Fibroblast of pulmonary artery (primary cell): ENCODE measurements at regions not wholly inside any gene's neighbourhood (a gene's known extent, or its start where the extent isn't known, plus 50 kb on each side); places are given as distances from the start of the nearest gene placed in this dataset.

ENCODE experiments used
- DNase-seq: peaks from one replicate; pipeline ENCODE4 v3.0.0-alpha.2; 2010; ENCODE audit warnings: low read depth
- H3K4me3 ChIP-seq: replicated peaks from 2 replicates; pipeline ENCODE4 v1.5.1; 2011; ENCODE audit warnings: low read depth, mild to moderate bottlenecking, control low read depth, low read length, moderate library complexity
- CTCF ChIP-seq: IDR thresholded peaks from 2 replicates; pipeline ENCODE4 v1.5.1; 2011; ENCODE audit warnings: mild to moderate bottlenecking, control low read depth, low read length, inconsistent platforms; ENCODE audit errors: missing control alignments

GRCh38 chr1:4546911-4547310 is 107.5 kb upstream of the AJAP1 start:
- no peak for TF ChIP-seq CTCF
- no peak for DNase-seq
- no peak overlapping the region for H3K4me3 ChIP-seq

- no peak for TF ChIP-seq CTCF
- DNase-seq, result no peak
- no peak overlapping the region for H3K4me3 ChIP-seq
Observed at GRCh38 chr1:4549930-4550329, 104.5 kb upstream of the AJAP1 start.

DNA sequence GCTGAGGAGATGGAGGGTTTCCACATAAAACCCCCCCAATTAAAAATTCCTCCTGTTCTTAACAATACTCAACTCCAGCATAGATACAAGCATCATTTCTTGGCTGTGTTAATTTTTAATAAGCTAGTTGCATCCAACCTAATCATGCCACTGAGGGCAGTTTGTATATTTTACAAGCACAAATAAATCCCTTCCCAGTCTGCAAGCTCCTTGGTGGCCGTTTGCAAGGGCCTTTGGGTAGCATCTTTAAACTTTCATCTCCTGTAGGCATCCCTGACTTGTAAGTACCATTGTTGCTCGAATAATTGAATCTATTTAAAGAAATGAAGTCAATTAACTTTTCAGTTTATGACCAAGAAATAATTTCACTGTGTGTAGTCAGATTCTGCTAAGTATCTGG is 103.5 kb upstream of the AJAP1 start:
- no peak for DNase-seq
- no peak for TF ChIP-seq CTCF
- no peak overlapping the region for H3K4me3 ChIP-seq

DNA sequence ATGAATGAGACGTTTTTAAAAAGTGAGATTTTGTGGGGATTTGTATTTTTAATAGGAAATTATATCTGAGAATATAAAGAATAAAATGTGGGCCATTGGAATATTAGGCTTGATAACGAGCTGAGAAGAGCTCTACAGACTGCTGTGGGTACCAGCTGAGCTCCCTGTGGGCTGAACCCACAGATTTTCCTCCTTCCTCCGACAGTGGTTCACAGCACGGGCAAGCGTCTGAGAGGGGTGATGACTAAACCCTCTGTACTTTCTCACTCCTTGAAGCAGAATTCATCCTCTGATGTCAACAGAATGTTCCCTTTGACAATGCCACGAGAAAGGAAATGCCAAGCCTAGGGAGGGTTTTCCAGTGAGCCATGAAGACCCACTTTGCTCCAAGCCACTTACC is 102.7 kb upstream of the AJAP1 start:
- TF ChIP-seq CTCF, result no peak
- no peak for DNase-seq
- H3K4me3 ChIP-seq, result no peak overlapping the region

DNA sequence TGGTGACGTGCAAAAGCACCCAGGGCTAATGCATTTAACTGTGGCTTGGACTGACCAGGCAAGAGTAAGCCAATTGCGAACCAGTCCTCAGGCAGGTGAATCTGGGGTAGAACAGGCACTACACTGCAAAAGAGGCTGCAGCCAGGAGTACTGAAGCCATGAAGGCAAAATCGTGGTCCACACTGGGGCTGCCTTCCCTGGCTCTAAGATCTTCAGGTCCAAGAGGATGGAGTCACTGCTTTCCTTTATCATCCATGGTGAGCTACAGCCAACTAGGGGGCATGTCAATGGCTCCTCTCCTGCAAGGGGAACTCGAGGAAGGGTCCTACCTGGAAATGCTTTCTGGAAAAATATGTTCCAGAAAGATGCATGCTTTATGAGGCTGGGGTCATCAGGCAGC is 100.6 kb upstream of the AJAP1 start:
- DNase-seq, result no peak
- no peak for TF ChIP-seq CTCF
- H3K4me3 ChIP-seq, result no peak overlapping the region

- H3K4me3 ChIP-seq, result no peak overlapping the region
- no peak for DNase-seq
- TF ChIP-seq CTCF, result no peak
Observed at GRCh38 chr1:4554271-4554865, 100.0 kb upstream of the AJAP1 start.

DNA sequence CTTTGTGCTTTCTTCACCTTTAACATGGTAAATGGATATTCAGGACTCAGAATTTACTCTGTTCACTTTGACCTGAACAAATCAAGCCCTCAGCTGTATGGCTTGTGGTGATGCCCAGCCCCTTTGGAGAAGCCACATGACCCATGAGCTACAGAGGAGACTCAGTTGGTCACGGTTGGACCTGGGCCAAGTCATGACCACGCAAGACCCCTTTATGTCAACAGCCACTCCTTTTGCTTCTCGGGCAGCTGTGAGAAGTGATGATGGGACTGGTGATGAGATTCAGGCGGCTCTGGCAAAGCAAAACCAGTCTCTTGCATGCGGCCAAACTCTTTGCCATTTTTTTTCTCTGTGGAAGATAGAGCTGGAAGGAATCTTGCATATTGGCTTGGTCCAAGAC is 96.5 kb upstream of the AJAP1 start:
- no peak for TF ChIP-seq CTCF
- DNase-seq, result no peak
- H3K4me3 ChIP-seq, result no peak overlapping the region
